NCI-H128 (cell line): ENCODE measurements at regions not wholly inside any gene's neighbourhood (a gene's known extent, or its start where the extent isn't known, plus 50 kb on each side); places are given as distances from the start of the nearest gene placed in this dataset.
A peak's percentile ranks its signal among the peaks of the same experiment; 100 is the strongest.
"Not testable (repeated sequence)": the region's sequence is repeated elsewhere in the genome, so short reads cannot be mapped to it uniquely, and the experiment has no call there.

Source experiments
- DNase-seq: peaks from one replicate; lab custom pipeline; 2025; ENCODE audit not compliant: unreplicated experiment; lab: John Stamatoyannopoulos, UW

DNA sequence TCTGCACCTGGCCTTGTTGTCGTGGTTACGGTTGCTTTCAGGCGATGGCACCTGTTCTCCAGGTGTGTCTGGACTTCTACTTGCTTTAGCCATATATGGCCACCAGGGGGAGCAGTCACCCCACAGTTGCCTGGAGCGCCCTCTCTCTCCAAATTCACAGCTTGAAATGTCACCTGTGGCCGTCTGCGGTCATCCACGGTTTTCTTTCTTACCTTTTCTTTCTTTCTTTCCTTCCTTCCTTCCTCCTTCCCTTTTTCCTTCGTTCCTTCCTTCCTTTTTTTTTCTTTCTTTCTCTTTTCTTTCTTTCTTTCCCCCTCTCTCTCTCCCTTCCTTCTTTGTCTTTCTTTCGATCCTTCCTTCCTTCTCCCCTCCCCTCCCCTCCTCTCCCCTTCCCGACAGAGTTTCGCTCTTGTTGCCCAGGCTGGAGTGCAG lies 150.5 kb upstream of the VKORC1L1 start:
- DNase-seq, result peak; percentile 44

DNA sequence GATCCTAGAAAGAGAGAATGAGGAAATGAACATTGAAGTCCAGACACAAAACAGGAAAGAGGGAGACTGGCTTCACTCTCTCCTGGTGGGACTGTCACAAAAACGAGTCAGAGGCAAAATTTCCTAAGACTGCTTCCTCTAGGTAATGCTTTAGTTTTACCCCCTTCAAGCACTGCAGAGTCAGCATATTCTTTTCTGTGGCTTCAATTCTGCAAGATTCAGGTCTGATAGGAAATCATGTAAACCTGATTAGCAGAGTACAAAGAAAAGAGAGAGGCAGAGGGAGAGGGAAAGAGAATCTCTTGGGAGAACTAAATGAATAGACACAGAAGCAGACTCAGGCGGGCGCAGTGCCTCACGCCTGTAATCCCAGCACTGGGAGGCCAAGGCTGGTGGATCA lies 145.7 kb upstream of the VKORC1L1 start:
- DNase-seq, result not testable (repeated sequence)

GRCh38 chr7:65731129-65731528 lies 141.7 kb upstream of the VKORC1L1 start:
- no peak for DNase-seq

- no peak for DNase-seq
Measured at GRCh38 chr7:65731562-65732035, 141.3 kb upstream of the VKORC1L1 start.

DNA sequence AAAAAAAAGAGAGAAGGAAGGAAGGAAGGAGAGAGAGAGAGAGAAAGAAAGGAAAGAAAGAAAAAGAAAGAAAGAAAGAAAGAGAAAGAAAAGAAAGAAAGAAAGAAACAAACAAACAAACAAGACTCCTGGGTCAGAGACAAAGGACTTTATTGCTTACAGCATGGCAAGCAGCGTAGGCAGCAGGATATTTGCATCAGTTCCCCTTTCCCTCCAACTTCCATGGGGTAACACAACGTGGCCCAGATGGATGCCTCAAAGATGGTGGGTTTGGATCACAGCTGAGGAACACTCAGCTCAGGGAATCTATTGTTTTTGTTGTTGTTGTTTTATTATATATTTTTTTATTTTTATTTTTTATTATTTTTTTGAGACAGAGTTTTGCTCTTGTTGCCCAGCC lies 128.5 kb upstream of the VKORC1L1 start:
- DNase-seq, result no peak

DNA sequence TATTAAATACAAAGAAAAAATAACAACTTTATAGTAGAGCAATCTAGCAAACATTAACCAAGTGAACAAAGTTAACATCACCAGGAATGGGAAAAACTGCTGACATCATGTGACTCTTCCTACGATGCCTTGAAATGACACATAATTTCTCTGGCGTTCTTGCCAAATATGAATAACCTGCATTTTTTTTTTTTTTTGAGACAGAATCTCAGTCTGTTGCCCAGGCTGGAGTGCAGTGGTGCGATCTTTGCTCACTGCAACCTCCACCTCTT lies 126.5 kb upstream of the VKORC1L1 start:
- DNase-seq, result no peak

GRCh38 chr7:65749039-65749438 lies 123.8 kb upstream of the VKORC1L1 start:
- DNase-seq, result no peak

DNA sequence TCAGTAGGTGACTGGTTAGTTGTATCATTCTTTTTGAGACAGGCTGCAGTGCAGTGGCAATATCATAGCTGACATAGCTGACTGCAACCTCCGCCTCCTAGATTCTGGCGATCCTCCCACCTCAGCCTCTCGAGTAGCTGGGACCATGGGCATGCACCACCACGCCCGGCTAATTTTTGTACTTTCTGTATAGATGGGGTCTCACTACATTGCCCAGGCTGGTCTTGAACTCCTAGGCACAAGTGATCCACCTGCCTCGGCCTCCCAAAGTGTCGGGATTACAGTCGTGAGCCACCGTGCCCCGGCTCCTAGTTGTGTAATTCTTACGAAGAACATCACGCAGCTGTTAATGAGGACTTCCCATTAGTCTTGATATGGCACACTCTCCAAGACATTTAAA lies 123.4 kb upstream of the VKORC1L1 start:
- no peak for DNase-seq

DNA sequence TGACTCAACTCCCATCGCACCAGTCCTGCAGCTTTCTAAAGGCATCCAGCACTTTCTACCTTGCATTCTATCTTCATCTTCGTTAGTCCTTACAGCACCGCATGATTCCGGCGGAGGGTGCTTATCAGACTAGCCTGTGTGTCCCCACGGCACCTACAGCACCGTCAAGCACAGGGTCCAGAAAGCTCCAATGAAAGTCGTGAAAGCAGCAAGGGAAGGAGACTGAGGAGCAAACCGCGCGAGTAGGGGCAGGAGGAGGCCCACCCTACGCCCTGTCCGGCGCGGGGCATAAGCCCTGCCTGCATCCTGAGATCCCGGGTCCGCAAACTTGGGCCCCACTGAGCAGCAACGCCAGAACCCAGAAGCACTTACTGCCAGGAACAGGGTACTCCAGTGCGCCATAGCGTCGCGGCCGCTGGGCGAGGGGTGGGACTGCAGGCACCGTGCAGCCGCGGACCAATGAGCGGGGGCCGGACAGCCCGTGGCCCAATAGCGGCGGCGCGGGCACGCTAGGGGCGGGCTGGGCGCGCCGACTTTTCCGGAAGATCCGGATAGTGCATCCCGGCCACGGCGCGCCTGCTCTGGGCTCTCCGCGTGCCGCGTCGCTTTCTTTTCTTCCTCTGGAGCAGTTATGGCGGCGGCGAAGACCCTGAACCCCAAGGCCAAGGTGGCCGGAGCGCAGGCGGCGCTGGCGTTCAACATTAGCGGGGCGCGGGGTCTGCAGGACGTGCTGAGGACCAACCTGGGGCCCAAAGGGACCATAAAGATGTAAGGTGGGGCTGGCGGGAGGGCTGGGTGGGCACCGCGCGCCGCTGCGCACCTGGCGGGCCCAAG lies 122.1 kb upstream of the VKORC1L1 start:
- DNase-seq, result peak; percentile 85

DNA sequence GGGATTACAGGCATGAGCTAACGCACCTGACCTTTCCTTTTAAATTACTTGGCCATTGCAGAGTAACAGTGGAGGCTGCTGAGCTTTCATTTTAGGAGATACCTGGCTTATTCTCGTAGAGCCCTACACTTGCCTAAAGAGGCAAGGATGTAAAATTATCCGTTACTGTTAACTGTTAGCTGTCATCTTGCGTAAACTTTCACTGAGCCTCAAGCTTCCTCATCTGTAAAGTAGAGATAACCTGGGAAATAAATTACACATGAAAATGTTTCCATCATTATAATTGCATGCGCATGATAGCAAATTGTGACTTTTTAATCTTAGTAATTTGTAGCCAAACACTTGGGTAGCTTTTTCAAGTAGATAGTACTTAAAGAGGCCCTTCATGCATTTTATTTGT lies 118.8 kb upstream of the VKORC1L1 start:
- DNase-seq, result not testable (repeated sequence)

- DNase-seq, result not testable (repeated sequence)
Measured at GRCh38 chr7:65758991-65759390, 113.9 kb upstream of the VKORC1L1 start.

- DNase-seq, result not testable (repeated sequence)
Measured at GRCh38 chr7:65762712-65763111, 110.2 kb upstream of the VKORC1L1 start.

DNA sequence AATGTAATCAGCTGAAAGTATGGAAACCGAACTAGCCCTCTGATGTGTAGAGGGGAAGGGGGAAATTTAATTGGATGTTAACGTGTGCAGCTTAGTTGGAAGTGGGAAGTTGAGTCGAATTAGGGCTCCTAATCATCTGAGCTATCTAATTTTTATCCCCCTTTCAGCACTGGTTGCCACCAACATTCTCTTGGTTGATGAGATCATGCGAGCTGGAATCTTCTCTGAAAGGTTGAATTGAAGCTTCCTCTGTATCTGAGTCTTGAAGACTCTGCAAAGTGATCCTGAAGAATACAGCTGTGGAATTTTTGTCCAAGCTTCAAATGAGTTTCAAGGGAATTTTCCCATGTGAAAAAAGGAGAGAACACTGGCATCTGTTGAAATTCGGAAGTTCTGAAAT lies 109.8 kb upstream of the VKORC1L1 start:
- not testable (repeated sequence) for DNase-seq

GRCh38 chr7:65770473-65771225 lies 102.2 kb upstream of the VKORC1L1 start:
- peak; percentile 54 for DNase-seq

DNA sequence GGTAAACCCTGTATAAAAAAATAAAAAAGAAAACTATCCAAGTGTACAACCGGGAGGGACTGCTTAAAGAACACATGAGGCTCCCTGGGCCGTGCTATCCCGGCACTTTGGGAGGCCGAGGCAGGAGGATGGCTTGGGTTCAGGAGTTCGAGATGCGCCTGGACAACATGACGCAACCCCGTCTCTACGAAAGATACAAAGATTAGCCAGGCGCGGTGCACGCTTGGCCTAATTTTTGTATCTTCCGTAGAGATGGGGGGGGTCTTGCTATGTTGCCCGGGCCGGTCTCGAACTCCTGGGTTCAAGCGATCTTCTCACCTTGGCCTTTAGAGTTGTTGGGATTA lies 101.7 kb upstream of the VKORC1L1 start:
- not testable (repeated sequence) for DNase-seq

DNA sequence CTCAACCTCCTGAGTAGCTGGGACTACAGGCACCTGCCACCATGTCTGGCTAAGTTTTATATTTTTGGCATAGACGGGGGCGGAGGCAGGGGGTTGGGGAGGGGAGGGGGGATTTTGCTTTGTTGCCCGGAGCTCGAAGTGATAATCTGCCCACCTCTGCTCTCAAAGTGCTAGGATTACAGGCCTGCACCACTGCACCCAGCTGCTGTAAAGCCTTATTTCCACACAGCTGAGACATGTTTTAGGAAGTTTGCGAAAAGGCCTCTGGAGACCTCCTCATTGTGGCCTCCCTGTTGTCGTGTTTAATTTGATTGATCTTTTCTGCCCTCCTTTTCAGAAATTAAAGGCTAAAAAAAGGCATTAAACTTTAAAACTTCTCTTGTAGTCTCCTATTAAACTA lies 96.2 kb upstream of the VKORC1L1 start:
- not testable (repeated sequence) for DNase-seq

GRCh38 chr7:65789943-65790342 lies 82.9 kb upstream of the VKORC1L1 start:
- not testable (repeated sequence) for DNase-seq

DNA sequence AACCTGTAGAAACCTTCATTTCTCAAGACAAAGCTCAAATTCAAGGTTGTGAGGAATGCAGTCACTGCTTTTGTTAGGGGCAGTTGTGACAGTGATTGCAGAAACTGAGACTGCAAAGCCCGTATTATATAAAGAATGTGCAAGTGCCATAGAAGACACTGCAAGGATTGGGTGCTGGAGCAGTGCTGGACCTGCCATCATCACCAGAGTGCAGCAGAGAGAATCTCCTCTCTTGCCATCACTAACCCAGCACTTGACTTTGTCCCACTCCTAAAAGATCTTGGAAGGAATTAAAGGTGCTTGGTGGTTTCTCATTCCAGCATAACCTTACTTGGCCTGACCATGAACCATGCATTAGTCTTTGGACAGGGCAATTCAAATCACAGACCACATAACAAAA lies 81.1 kb upstream of the VKORC1L1 start:
- DNase-seq, result not testable (repeated sequence)

DNA sequence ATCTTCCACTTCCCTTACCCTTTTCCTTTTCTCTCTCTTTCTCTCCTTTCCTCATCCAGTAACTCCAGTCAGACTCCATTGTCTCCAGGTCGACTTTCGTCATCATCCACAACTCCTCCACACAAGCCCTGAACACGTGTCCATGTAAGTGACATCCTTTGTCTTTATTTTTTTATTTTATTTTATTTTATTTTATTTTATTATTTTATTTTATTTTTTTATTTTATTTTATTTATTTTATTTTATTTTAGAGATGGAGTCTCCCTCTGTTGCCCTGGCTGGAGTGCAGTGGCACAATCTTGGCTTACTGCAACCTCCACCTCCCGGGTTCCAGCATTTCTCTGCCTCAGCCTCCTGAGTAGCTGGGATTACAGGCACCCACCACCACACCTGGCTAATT lies 80.1 kb upstream of the VKORC1L1 start:
- not testable (repeated sequence) for DNase-seq

- not testable (repeated sequence) for DNase-seq
Measured at GRCh38 chr7:65794671-65795391, 78.0 kb upstream of the VKORC1L1 start.

DNA sequence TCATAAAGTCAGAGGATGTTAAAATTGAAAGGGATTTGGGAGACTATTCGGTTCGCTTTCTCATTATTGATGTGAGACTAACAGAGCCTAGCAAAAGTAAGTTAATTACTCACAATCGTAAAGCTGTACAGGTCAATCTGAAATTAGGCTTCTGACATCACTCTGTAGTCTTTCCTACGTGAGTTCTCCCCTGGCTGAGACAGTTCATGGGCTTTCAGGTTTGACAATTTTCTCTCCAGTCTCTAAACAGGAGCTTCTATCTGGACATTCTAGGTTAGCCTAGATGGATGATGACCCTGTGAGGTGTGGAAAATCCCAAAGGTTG lies 77.5 kb upstream of the VKORC1L1 start:
- not testable (repeated sequence) for DNase-seq

GRCh38 chr7:65796205-65796604 lies 76.7 kb upstream of the VKORC1L1 start:
- DNase-seq, result no peak
